Epithelial cell of esophagus (primary cell): ENCODE measurements at regions not wholly inside any gene's neighbourhood (a gene's known extent, or its start where the extent isn't known, plus 50 kb on each side); places are given as distances from the start of the nearest gene placed in this dataset.

Experiments used
- DNase-seq: peaks from one replicate; pipeline ENCODE4 v3.0.0; 2010; ENCODE audit warnings: low read depth
- H3K4me3 ChIP-seq: 2 replicates; pipeline ENCODE4 v1.5.1; 2011; ENCODE audit warnings: mild to moderate bottlenecking, low read length, control low read depth
- TF ChIP-seq, protein P1 (sequence below): IDR thresholded peaks from 2 replicates; pipeline ENCODE4 v1.5.1; 2011; ENCODE audit warnings: low read depth, mild to moderate bottlenecking, low read length, control low read depth, inconsistent platforms; ENCODE audit not compliant: insufficient read depth; ENCODE audit errors: missing control alignments

DNA sequence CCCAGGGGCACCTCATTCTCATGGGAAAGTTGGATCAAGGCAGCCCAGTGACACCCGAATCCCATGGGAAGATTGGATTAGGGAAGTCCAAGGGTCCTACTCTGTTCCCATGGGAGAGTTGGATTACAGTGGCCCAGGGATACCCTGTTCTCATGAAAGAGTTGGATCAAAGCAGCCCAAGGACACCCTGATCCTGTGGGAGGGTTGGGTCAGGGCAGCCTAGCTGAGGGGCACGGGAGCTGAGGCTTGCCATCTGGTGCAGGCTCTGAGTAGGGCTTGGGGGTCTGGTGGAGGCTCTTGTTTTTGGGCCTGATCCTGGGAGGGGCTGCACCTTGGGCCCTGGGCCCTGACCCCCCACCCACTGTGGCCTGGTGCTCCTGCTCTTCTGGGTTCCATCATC lies 87.1 kb downstream of the ACKR3 start:
- DNase-seq, result no peak
- TF ChIP-seq, protein P1, sequence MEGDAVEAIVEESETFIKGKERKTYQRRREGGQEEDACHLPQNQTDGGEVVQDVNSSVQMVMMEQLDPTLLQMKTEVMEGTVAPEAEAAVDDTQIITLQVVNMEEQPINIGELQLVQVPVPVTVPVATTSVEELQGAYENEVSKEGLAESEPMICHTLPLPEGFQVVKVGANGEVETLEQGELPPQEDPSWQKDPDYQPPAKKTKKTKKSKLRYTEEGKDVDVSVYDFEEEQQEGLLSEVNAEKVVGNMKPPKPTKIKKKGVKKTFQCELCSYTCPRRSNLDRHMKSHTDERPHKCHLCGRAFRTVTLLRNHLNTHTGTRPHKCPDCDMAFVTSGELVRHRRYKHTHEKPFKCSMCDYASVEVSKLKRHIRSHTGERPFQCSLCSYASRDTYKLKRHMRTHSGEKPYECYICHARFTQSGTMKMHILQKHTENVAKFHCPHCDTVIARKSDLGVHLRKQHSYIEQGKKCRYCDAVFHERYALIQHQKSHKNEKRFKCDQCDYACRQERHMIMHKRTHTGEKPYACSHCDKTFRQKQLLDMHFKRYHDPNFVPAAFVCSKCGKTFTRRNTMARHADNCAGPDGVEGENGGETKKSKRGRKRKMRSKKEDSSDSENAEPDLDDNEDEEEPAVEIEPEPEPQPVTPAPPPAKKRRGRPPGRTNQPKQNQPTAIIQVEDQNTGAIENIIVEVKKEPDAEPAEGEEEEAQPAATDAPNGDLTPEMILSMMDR, result no peak

DNA sequence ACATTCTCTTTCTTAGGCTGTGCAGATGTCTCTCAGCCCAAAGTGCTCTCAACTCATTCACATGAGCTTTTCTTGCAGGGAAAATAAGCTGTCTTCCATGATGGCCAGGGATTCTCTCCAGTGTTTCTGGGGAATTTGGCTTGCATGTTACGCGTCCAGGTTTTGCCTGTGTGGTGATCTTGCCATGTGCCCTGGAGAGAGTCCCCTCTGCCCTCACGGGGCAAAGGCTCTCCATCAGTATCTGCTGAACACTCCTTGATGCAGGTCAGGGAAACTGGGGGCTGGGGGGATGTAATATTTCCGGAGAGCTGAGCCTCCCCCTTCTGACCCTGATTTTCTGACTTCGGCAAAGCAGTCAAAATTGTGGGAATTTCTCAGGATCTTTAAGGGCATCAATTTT lies 87.6 kb downstream of the ACKR3 start:
- TF ChIP-seq, protein P1, result no peak
- DNase-seq, result no peak
- no peak overlapping the region for H3K4me3 ChIP-seq

More for the DNA sequence above, 87.1 kb downstream of the ACKR3 start:
- H3K4me3 ChIP-seq, result no peak overlapping the region

DNA sequence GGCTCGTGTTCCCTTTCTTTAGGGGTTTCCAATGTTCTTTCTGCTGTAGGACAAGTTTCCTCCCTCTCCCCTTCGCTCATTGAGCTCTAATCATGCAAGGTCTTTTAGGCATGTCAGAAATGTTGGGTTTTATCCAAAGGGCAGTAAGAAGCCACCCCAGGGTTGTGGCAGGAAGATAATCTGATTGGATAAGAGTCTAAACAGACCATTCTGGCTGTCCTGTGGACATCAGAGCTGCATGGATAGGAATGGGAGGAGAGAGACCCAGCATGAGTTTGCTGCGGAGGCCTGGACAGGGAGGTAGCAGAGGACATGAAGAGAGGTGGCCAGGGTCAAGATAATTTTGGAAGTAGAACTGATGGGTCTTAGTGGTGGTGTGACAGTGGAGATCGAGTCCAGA lies 88.2 kb downstream of the ACKR3 start:
- no peak overlapping the region for H3K4me3 ChIP-seq
- TF ChIP-seq, protein P1, result no peak
- DNase-seq, result no peak

DNA sequence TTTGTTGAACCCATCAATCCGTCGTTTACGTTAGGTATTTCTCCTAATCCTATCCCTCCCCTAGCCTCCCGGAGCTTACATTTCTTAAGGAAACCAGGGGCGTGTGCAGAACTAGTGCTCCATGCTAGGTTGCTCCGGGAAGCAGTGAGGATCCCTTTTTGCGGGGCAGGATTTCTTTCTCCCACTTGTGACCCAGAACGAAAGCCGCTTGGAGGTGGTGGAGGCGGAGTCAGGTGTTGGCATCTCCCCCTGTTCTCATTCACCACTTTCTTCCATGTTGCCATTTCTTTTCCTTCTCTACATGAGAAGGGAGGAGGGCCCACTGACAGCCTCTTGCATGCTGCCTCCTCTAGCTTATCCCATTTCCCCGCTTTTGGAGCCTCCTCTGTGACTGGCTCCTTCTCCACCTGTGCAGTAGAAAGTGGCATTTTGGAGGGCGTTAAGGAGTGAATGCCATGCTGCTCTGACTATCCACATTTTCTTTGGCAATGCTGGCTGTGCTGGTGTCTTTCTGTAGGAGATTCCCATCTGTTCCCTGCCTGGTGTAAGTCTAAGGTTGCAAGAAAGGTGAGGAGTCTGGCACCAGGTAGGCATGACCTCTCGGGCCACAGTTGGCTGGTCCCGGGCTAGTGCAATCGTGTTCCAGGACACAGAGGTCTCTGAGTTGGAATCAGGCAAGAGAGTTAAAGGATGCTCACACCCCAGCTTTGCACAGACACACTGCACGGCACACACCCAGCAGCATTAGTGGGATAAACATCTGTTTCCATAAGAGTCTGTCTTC lies 89.5 kb downstream of the ACKR3 start:
- no peak overlapping the region for H3K4me3 ChIP-seq
- TF ChIP-seq, protein P1, result no peak
- no peak for DNase-seq

DNA sequence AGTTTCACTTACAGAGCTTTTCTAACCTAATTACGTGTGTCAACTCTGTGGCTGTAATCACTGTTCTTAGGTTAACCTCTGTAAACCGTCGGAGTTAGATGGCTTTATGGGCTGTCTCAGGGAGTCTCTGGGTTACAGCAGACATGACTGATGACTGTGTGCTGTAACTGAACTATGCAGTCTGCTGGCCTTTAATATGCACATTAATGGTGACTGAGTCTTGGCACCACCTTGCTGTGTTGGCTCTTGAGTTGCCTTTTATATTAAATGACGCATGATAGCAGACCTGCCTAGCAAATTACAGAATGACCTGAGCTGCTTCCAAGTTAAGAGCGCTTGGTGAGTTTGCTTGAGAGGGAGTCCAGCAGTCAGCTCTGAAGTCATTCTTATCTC lies 90.1 kb downstream of the ACKR3 start:
- DNase-seq, result peak; percentile 47
- H3K4me3 ChIP-seq, result no peak overlapping the region

DNA sequence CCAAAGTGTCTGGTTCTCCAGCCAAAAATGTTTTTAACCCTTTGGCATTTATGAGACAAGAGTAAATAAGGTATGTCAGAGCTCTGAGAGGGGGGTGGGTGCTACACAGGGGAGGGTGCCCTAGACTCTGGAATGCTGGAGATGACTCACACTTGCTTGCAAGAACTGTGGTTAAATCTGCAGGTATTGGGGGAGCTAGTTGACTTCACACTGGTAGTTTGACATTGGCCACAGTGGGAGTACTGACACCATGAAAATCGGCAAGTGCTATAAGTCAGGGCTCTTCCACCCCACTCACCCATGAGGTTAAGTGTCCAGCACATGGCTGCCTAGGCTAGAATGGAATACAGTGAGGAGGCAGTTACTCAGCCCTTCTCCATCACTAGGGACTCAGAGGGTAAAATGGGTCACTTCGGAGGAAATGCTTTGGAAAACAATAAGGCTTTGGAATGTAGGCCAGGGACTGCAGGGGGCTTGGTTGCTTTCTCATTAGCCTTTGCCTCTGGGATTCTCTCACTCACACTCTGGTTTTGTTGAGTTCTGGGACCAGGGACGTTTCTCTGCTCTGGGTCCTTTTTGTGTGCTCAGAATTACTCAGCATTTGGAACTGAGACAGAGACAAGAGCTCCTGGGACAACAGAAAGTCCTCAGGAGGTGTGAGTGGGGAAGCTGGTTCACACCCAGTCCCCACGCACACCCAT lies 91.6 kb downstream of the ACKR3 start:
- H3K4me3 ChIP-seq, result no peak overlapping the region
- TF ChIP-seq, protein P1, result no peak
- peak; percentile 88 for DNase-seq

More for the DNA sequence above, 90.1 kb downstream of the ACKR3 start:
- TF ChIP-seq, protein P1, result no peak
